Heart left ventricle (tissue), 13 donors: ENCODE measurements at regions not wholly inside any gene's neighbourhood (a gene's known extent, or its start where the extent isn't known, plus 50 kb on each side); places are given as distances from the start of the nearest gene placed in this dataset.

Experiments
- POLR2A ChIP-seq, 2 donors: fragments of 450-650 bp; IDR thresholded peaks; one replicate each; pipeline ENCODE4 v1.6.1; 2017; ENCODE audit warnings: antibody characterized with exemption in 2 of 2, mild to moderate bottlenecking in 2 of 2, moderate library complexity in 2 of 2
- TF ChIP-seq, protein P1 (sequence below), 12 donors: fragments of 200-600 bp; sonication (generic) in 4 of 12; IDR thresholded peaks; one replicate each; pipeline versions ENCODE4 v1.5.0 to v1.8.0; 2018 to 2022; ENCODE audit warnings: antibody characterized with exemption in 12 of 12, mild to moderate bottlenecking in 5 of 12
- donor health status: ischemic (EF 13 %, LVEDD 7.1; RV severe dilation, severe dysfunction).
- donor health status: DM: no; HTN: yes; CAD: no.
- donor health status: DM: no; HTN: no; CAD: no.
- donor health status: ischemic (EF 25% LVEDD 6.9; RV normal size, moderate dysfunction).
- donor health status: ischemic (EF 25% LVEDD 5.7; RV mildly dilated, moderate dysfunction).
- donor health status: ischemic (EF 35%, LVEDD 5.7; RV mildly dilated, moderate dysfunction).
- donor health status: nonischemic (EF 11% LVEDD 7.7; RV severe dilation, severe dysfunction).
- donor health status: DM: yes; HTN: yes; CAD: no.
- donor health status: PGD.
- donor health status: ischemic (EF 29% LVEDD 5.4; RV normal size, mild dysfunction).
- donor health status: nonischemic (EF 23%, LVEDD 6.1; RV moderate dilation, normal function).

DNA sequence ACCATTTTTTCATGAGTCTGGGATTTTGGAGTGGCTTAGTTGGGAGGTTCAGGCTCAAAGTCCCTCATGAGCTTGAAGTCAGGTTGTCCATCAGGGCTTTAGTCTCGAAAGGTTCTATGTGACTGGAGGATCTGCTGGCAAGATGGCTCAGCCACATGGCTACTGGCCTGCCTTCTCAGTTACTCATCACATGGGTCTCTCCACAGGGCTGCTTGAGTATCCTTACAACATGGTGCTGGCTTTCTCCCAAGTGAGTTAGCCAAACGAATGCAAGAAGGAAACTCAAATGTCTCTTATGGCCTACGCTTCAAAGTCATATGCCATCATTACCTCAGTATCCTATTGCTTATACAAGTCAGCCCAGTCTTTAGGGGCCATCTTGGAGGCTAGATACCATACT lies 106.3 kb upstream of the VCX3B start:
- TF ChIP-seq, protein P1, sequence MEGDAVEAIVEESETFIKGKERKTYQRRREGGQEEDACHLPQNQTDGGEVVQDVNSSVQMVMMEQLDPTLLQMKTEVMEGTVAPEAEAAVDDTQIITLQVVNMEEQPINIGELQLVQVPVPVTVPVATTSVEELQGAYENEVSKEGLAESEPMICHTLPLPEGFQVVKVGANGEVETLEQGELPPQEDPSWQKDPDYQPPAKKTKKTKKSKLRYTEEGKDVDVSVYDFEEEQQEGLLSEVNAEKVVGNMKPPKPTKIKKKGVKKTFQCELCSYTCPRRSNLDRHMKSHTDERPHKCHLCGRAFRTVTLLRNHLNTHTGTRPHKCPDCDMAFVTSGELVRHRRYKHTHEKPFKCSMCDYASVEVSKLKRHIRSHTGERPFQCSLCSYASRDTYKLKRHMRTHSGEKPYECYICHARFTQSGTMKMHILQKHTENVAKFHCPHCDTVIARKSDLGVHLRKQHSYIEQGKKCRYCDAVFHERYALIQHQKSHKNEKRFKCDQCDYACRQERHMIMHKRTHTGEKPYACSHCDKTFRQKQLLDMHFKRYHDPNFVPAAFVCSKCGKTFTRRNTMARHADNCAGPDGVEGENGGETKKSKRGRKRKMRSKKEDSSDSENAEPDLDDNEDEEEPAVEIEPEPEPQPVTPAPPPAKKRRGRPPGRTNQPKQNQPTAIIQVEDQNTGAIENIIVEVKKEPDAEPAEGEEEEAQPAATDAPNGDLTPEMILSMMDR (IDR thresholded peaks at IDR 0.05), result no peak
- no peak for TF ChIP-seq POLR2A (IDR thresholded peaks at IDR 0.05)
